GM12878 (cell line): ENCODE measurements at regions not wholly inside any gene's neighbourhood (a gene's known extent, or its start where the extent isn't known, plus 50 kb on each side); places are given as distances from the start of the nearest gene placed in this dataset.
A peak's percentile ranks its signal among the peaks of the same experiment; 100 is the strongest.

ENCODE experiments used
- ATAC-seq: fragments of 200-7000 bp; cut with Tn5 transposase; 3 replicates; pipeline ENCODE4 v1.9.1; 2020; ENCODE audit warnings: mild to moderate bottlenecking, moderate library complexity
- BruUV-seq: library from RNA; stranded (reverse); fragments of 400-500 nt; replicated peaks from 2 replicates; lab custom pipeline; 2021; lab: Mats Ljungman, UMichigan
- CTCF ChIA-PET: fragments of 300-600 bp; sonication (Branson Sonifier 250); formaldehyde crosslinking; extraction: SDS; loops from one replicate; lab custom pipeline; 2021; ENCODE audit warnings: inconsistent platforms; lab: Yijun Ruan, JAX
- POLR2A ChIA-PET: fragments of 350-600 bp; formaldehyde crosslinking; extraction: SDS; loops from one replicate; lab custom pipeline; 2021; ENCODE audit warnings: inconsistent platforms; lab: Charles Lee
- RAD21 ChIA-PET: fragments of 300-600 bp; sonication (Branson Sonifier 250); formaldehyde crosslinking; loops from one replicate; lab custom pipeline; 2023; ENCODE audit warnings: antibody characterized with exemption; ENCODE audit not compliant: unreplicated experiment; lab: Charles Lee
- SMC1A ChIA-PET: fragments of 300-600 bp; sonication (Branson Sonifier 250); formaldehyde crosslinking; loops from one replicate; lab custom pipeline; 2023; ENCODE audit not compliant: unreplicated experiment, uncharacterized antibody; lab: Charles Lee
- DNase-seq: peaks from one replicate; pipeline ENCODE4 v3.0.0-alpha.2; 2011; ENCODE audit warnings: low read depth, low spot score
- FAIRE-seq: peaks from 3 replicates; lab custom pipeline; 2011; peaks lifted over from hg19 to GRCh38; lab: Jason Lieb, UNC
- H2AFZ ChIP-seq: 2 replicates; pipeline ENCODE4 v1.6.0; 2011; ENCODE audit warnings: low read depth, low read length, control low read depth; ENCODE audit not compliant: control insufficient read depth
- H3K27ac ChIP-seq: 2 replicates; pipeline ENCODE4 v1.5.1; 2011; ENCODE audit warnings: control low read depth; ENCODE audit not compliant: control insufficient read depth, insufficient read depth
- H3K27me3 ChIP-seq, 2 experiments: replicated peaks in 1 of 2; 2 replicates each; pipeline versions ENCODE4 v1.6.0 to v1.6.1; 2011; ENCODE audit warnings: low read length in 1 of 2; ENCODE audit not compliant: control insufficient read depth in 2 of 2, insufficient read depth in 2 of 2
- H3K36me3 ChIP-seq, 2 experiments: 2 replicates each; pipeline ENCODE4 v1.5.1; 2011; ENCODE audit warnings: low read length in 1 of 2; ENCODE audit not compliant: control insufficient read depth in 2 of 2, insufficient read depth in 2 of 2
- H3K4me1 ChIP-seq: 2 replicates; pipeline ENCODE4 v1.6.1; 2011; ENCODE audit warnings: mild to moderate bottlenecking, low read length, moderate library complexity, mixed read lengths; ENCODE audit not compliant: control insufficient read depth, insufficient read depth
- H3K4me2 ChIP-seq: 2 replicates; pipeline ENCODE4 v1.6.0; 2011; ENCODE audit warnings: control low read depth; ENCODE audit not compliant: control insufficient read depth, insufficient read depth
- H3K4me3 ChIP-seq: fragments of 200-600 bp; sonication (generic); 2 replicates; pipeline ENCODE4 v1.5.1; 2016
- H3K79me2 ChIP-seq: 2 replicates; pipeline ENCODE4 v1.6.0; 2011; ENCODE audit warnings: low read length; ENCODE audit not compliant: control insufficient read depth, insufficient read depth
- H3K9ac ChIP-seq: 2 replicates; pipeline ENCODE4 v1.8.0; 2011; ENCODE audit warnings: low read length, control low read depth, mixed read lengths; ENCODE audit not compliant: control insufficient read depth, insufficient read depth
- H3K9me3 ChIP-seq: replicated peaks from 3 replicates; pipeline ENCODE4 v1.5.1; 2011; ENCODE audit warnings: mild to moderate bottlenecking, low read length; ENCODE audit not compliant: control insufficient read depth, insufficient read depth
- H4K20me1 ChIP-seq: 2 replicates; pipeline ENCODE4 v1.6.0; 2011; ENCODE audit not compliant: control insufficient read depth, insufficient read depth
- ATF7 ChIP-seq: fragments of 450-650 bp; IDR thresholded peaks from 2 replicates; pipeline ENCODE4 v1.6.1; 2016; ENCODE audit warnings: low read depth, mild to moderate bottlenecking
- CBX3 ChIP-seq: fragments of 200-600 bp; sonication (generic); IDR thresholded peaks from 2 replicates; pipeline ENCODE4 v1.6.1; 2016; ENCODE audit warnings: low read depth, borderline replicate concordance
- CHD4 ChIP-seq: fragments of 200-600 bp; sonication (generic); IDR thresholded peaks from 2 replicates; pipeline ENCODE4 v1.6.1; 2016; ENCODE audit warnings: mild to moderate bottlenecking
- IRF4 ChIP-seq: IDR thresholded peaks from 2 replicates; pipeline ENCODE4 v1.6.1; 2011; ENCODE audit warnings: low read depth, low read length
- KAT2A ChIP-seq: conservative IDR thresholded peaks from 2 replicates; pipeline ENCODE4 v1.6.1; 2011; ENCODE audit warnings: low read depth, low read length; ENCODE audit not compliant: control insufficient read depth
- NFYA ChIP-seq: IDR thresholded peaks from 2 replicates; pipeline ENCODE4 v1.6.1; 2011; ENCODE audit warnings: low read depth, mild to moderate bottlenecking, low read length, improper control_type of control experiment, borderline replicate concordance
- RAD51 ChIP-seq: fragments of 450-650 bp; IDR thresholded peaks from 2 replicates; pipeline ENCODE4 v1.6.1; 2016; ENCODE audit warnings: moderate library complexity, mild to moderate bottlenecking, inconsistent platforms
- RUNX3 ChIP-seq: IDR thresholded peaks from 2 replicates; pipeline ENCODE4 v1.6.1; 2012; ENCODE audit warnings: low read length, inconsistent platforms
- SMARCA5 ChIP-seq: fragments of 450-650 bp; IDR thresholded peaks from 2 replicates; pipeline ENCODE4 v1.6.1; 2017; ENCODE audit warnings: mild to moderate bottlenecking
- SREBF1 ChIP-seq: IDR thresholded peaks from 2 replicates; pipeline ENCODE4 v1.6.1; 2012; ENCODE audit warnings: mild to moderate bottlenecking, low read length
- ZNF207 ChIP-seq: fragments of 450-650 bp; IDR thresholded peaks from 2 replicates; pipeline ENCODE4 v1.6.1; 2014; ENCODE audit warnings: antibody characterized with exemption, mild to moderate bottlenecking, borderline replicate concordance
- WGBS: methylation state at CpG from one replicate; pipeline ENCODE4 v1.1.6; 2016; ENCODE audit warnings: low lambda C conversion rate; ENCODE audit not compliant: insufficient replicate concordance, insufficient coverage; ENCODE audit errors: missing lambda C conversion rate; 5-methylcytosine and 5-hydroxymethylcytosine counted together
- in situ Hi-C: fragments of 300-500 bp; cut with MboI; formaldehyde crosslinking; loops from 9 replicates; pipeline ENCODE4 v1.14.3; 2018; ENCODE audit warnings: mixed read lengths
- intact Hi-C: fragments of 100-400 bp; cut with micrococcal nuclease; formaldehyde crosslinking; loops from one replicate; pipeline ENCODE4 v1.14.2; 2022; ENCODE audit not compliant: unreplicated experiment
- TF ChIP-seq, protein P1 (sequence below): fragments of 450-650 bp; formaldehyde crosslinking; IDR thresholded peaks from 2 replicates; pipeline ENCODE4 v1.4.0; 2022; ENCODE audit warnings: mild to moderate bottlenecking, moderate library complexity
- TF ChIP-seq, protein P2 (sequence below): IDR thresholded peaks from 2 replicates; pipeline ENCODE4 v1.6.1; 2012; ENCODE audit warnings: low read depth, low read length, improper control_type of control experiment

DNA sequence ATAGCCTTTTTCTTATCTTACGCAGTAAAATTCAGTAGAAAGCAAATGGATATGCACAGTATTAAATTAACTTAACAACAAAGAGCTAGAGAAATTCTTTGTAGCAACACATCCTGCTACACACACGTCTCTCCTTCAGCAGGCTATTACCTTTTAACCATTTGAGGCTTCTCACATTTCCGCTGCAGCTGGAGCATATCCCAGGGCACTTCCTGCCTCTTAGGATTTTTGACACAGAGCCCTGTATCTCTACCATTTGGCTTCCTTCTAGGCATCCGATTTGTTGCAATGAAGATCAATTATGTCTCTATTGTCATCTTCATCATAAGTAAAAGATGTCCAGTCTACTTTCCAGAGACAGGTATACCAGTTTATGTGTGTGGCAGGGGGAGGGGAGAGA, 292.4 kb upstream of the CBLB start (continued):
- TF ChIP-seq, protein P1, sequence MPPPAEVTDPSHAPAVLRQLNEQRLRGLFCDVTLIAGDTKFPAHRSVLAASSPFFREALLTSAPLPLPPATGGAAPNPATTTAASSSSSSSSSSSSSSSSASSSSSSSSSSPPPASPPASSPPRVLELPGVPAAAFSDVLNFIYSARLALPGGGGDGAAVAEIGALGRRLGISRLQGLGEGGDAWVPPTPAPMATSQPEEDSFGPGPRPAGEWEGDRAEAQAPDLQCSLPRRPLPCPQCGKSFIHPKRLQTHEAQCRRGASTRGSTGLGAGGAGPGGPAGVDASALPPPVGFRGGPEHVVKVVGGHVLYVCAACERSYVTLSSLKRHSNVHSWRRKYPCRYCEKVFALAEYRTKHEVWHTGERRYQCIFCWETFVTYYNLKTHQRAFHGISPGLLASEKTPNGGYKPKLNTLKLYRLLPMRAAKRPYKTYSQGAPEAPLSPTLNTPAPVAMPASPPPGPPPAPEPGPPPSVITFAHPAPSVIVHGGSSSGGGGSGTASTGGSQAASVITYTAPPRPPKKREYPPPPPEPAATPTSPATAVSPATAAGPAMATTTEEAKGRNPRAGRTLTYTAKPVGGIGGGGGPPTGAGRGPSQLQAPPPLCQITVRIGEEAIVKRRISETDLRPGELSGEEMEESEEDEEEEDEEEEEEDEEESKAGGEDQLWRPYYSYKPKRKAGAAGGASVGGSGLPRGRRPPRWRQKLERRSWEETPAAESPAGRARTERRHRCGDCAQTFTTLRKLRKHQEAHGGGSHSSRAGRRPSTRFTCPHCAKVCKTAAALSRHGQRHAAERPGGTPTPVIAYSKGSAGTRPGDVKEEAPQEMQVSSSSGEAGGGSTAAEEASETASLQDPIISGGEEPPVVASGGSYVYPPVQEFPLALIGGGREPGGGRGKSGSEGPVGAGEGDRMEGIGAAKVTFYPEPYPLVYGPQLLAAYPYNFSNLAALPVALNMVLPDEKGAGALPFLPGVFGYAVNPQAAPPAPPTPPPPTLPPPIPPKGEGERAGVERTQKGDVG (CRISPR knock-in tag) = no peak
- TF ChIP-seq, protein P2, sequence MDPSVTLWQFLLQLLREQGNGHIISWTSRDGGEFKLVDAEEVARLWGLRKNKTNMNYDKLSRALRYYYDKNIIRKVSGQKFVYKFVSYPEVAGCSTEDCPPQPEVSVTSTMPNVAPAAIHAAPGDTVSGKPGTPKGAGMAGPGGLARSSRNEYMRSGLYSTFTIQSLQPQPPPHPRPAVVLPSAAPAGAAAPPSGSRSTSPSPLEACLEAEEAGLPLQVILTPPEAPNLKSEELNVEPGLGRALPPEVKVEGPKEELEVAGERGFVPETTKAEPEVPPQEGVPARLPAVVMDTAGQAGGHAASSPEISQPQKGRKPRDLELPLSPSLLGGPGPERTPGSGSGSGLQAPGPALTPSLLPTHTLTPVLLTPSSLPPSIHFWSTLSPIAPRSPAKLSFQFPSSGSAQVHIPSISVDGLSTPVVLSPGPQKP = no peak
- no peak for TF ChIP-seq CBX3

DNA sequence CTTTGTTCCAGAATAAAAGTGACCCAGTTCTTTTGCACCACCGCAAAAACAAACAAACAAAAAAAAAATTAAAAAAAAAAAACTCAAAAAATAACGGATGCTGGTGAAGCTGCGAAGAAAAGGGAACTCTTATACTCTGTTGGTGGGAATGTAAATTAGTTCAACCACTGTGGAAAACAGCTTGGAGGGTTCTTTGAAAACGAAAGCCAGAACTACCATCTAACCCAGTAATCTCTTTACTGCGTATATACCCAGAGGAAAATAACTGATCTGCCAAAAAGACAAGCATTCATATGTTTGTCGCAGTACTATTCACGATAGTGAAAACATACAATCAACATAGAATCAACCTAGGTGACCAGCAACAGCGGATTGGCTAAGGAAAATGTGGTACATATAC, 298.9 kb upstream of the CBLB start:
- Histone ChIP-seq H3K4me3 (peak overlapping the region; percentile 16; the same call in 1 of the 2 replicates), H3K36me3 (no peaks in the 10 kb centered on the region), H3K27ac (peak overlapping the region; percentile 38; the same call in 1 of the 2 replicates), H3K79me2 (no peaks in the 10 kb centered on the region), H3K27me3 (no peaks in the 10 kb centered on the region), H3K9me3 (peaks cover 4% of the 10 kb centered on the region; the same call in 2 of the 3 replicates), H3K4me1 (peaks cover 7% of the 10 kb centered on the region), H2AFZ (peak overlapping the region; percentile 76), H3K4me2 (peak overlapping the region; percentile 34; the same call in 1 of the 2 replicates), H3K9ac (no peak overlapping the region), H4K20me1 (no peaks in the 10 kb centered on the region)
- RAD21 ChIA-PET = interaction anchor here (1.1 to 1.7 kb wide), 2 partner anchors 17 to 99 kb away, joined by 3 read pairs; no protein-coding TSS in a partner anchor
- BruUV-seq = no TSS peak
- intact Hi-C loops = no loop called here
- SMC1A ChIA-PET = interaction anchor here (0.6 to 2.3 kb wide), 4 partner anchors 8 to 474 kb away, joined by 3 to 8 read pairs (median 4); no protein-coding TSS in a partner anchor
- POLR2A ChIA-PET = interaction anchor here (0.7 kb wide), 1 partner anchor 393 kb away, joined by 3 read pairs; no protein-coding TSS in a partner anchor
- CTCF ChIA-PET = no interaction called here
- DNase-seq = no peak
- in situ Hi-C loops = no loop called here
- ATAC-seq = peak; percentile 41; the same call in 2 of the 3 replicates
- TF ChIP-seq KAT2A (no peak), ATF7 (no peak), SMARCA5 (no peak), IRF4 (no peak), RUNX3 (no peak), SREBF1 (no peak), NFYA (no peak), ZNF207 (no peak), RAD51 (no peak), CHD4 (no peak)
- TF ChIP-seq, all 136 proteins: peak for 0
- no peak for FAIRE-seq
- WGBS = 3% methylated on average over 8 of the region's 8 CpGs
